ENCODE measurements at regions not wholly inside any gene's neighbourhood (a gene's known extent, or its start where the extent isn't known, plus 50 kb on each side); places are given as distances from the start of the nearest gene placed in this dataset.

- TF ChIP-seq CTCF (IDR thresholded peaks at IDR 0.05) (no peak), POLR2A (IDR thresholded peaks at IDR 0.05) (no peak)
Measured at GRCh38 chr2:199160677-199161465, 296.9 kb downstream of the SATB2 start.
